HCT116 (cell line): ENCODE measurements at regions not wholly inside any gene's neighbourhood (a gene's known extent, or its start where the extent isn't known, plus 50 kb on each side); places are given as distances from the start of the nearest gene placed in this dataset.

Experiments used
- ATAC-seq: fragments of 200-7000 bp; cut with Tn5 transposase; 2 replicates; pipeline ENCODE4 v1.9.1; 2020; ENCODE audit warnings: mild to moderate bottlenecking, moderate library complexity
- BruUV-seq: library from RNA; stranded (reverse); fragments of 400-500 nt; replicated peaks from 2 replicates; lab custom pipeline; 2021; lab: Mats Ljungman, UMichigan
- CTCF ChIA-PET: fragments of 300-600 bp; sonication (Branson Sonifier 250); formaldehyde crosslinking; loops from one replicate; lab custom pipeline; 2021; ENCODE audit warnings: antibody characterized with exemption; lab: Charles Lee
- POLR2A ChIA-PET: fragments of 300-600, 350-600 bp; sonication (Branson Sonifier 250); formaldehyde crosslinking; loops from one replicate; lab custom pipeline; 2021; ENCODE audit warnings: antibody characterized with exemption; lab: Charles Lee
- RAD21 ChIA-PET, 2 experiments: fragments of 300-600 bp; sonication (Branson Sonifier 250); formaldehyde crosslinking; loops; one replicate each; lab custom pipeline; 2023; ENCODE audit warnings: low total read pairs in 2 of 2; ENCODE audit not compliant: uncharacterized antibody in 2 of 2, unreplicated experiment in 2 of 2, low non-redundant PET in 1 of 2; lab: Charles Lee
- DNase-seq: peaks from one replicate; pipeline ENCODE4 v3.0.0-alpha.2; 2010; ENCODE audit warnings: low read depth, low spot score
- H2AFZ ChIP-seq: fragments of 200-600 bp; shearing (Covaris generic), sonication (generic); 2 replicates; pipeline ENCODE4 v1.6.1; 2017; ENCODE audit warnings: low read depth, mixed run types, mixed read lengths, antibody characterized with exemption, low read length; ENCODE audit not compliant: poor library complexity, severe bottlenecking
- H3K27ac ChIP-seq: 2 replicates; pipeline ENCODE4 v1.5.1; 2012; ENCODE audit warnings: low read depth, low read length
- H3K27me3 ChIP-seq: fragments of 200-600 bp; sonication (generic); 2 replicates; pipeline ENCODE4 v1.6.1; 2016; ENCODE audit warnings: mixed run types, low read length, mixed read lengths; ENCODE audit not compliant: insufficient read depth
- H3K36me3 ChIP-seq, 2 experiments: fragments of 200-500 bp in 1 of 2; fragments of 200-600 bp in 1 of 2; sonication (Bioruptor generic) in 1 of 2; sonication (generic) in 1 of 2; 2 replicates each; pipeline versions ENCODE4 v1.5.1 to v1.6.1; 2014 to 2016; ENCODE audit warnings: low read length in 2 of 2, inconsistent platforms in 1 of 2, mixed read lengths in 1 of 2, mixed run types in 1 of 2; ENCODE audit not compliant: insufficient read depth in 2 of 2, control insufficient read depth in 1 of 2
- H3K4me1 ChIP-seq, 2 experiments: fragments of 200-600 bp in 1 of 2; sonication (generic) in 1 of 2; 2 replicates each; pipeline versions ENCODE4 v1.5.1 to v1.6.1; 2012 to 2017; ENCODE audit warnings: low read length in 2 of 2, inconsistent platforms in 1 of 2, mild to moderate bottlenecking in 1 of 2, mixed read lengths in 1 of 2, mixed run types in 1 of 2, moderate library complexity in 1 of 2; ENCODE audit not compliant: insufficient read depth in 2 of 2, control insufficient read depth in 1 of 2
- H3K4me2 ChIP-seq: fragments of 200-600 bp; sonication (generic); 2 replicates; pipeline ENCODE4 v1.6.1; 2017; ENCODE audit warnings: mixed run types, low read length, mixed read lengths
- H3K4me3 ChIP-seq, 2 experiments: fragments of 200-600 bp in 1 of 2; sonication (generic) in 1 of 2; replicated peaks in 1 of 2; 2 replicates each; pipeline ENCODE4 v1.5.1; 2011 to 2016; ENCODE audit warnings: low read length in 2 of 2, control low read depth in 1 of 2, low read depth in 1 of 2, mild to moderate bottlenecking in 1 of 2, mixed read lengths in 1 of 2, mixed run types in 1 of 2
- H3K79me2 ChIP-seq: fragments of 200-600 bp; sonication (generic); 2 replicates; pipeline ENCODE4 v1.6.1; 2017; ENCODE audit warnings: mild to moderate bottlenecking, mixed run types, low read length, moderate library complexity, mixed read lengths; ENCODE audit not compliant: insufficient read depth
- H3K9ac ChIP-seq: fragments of 200-600 bp; sonication (generic); 2 replicates; pipeline ENCODE4 v1.6.1; 2016; ENCODE audit warnings: low read length, mixed read lengths
- H3K9me2 ChIP-seq: fragments of 200-600 bp; sonication (generic), shearing (Covaris generic); 2 replicates; pipeline ENCODE4 v1.6.1; 2017; ENCODE audit warnings: mixed run types, mild to moderate bottlenecking, moderate library complexity; ENCODE audit not compliant: insufficient read depth
- H3K9me3 ChIP-seq, 2 experiments: fragments of 200-500 bp in 1 of 2; fragments of 200-600 bp in 1 of 2; sonication (Bioruptor generic) in 1 of 2; sonication (generic) in 1 of 2; 2 replicates each; pipeline ENCODE4 v1.6.1; 2014 to 2017; ENCODE audit warnings: low read length in 2 of 2, mixed read lengths in 2 of 2, inconsistent platforms in 1 of 2, low read depth in 1 of 2, mild to moderate bottlenecking in 1 of 2, mixed run types in 1 of 2, moderate library complexity in 1 of 2; ENCODE audit not compliant: control insufficient read depth in 1 of 2, insufficient read depth in 1 of 2
- H4K20me1 ChIP-seq: fragments of 200-600 bp; sonication (generic), shearing (Covaris generic); 2 replicates; pipeline ENCODE4 v1.6.1; 2017; ENCODE audit warnings: mixed run types, mild to moderate bottlenecking, moderate library complexity; ENCODE audit not compliant: insufficient read depth
- ELF1 ChIP-seq: IDR thresholded peaks from 2 replicates; pipeline ENCODE4 v1.6.1; 2012; ENCODE audit warnings: low read depth, borderline replicate concordance
- EZH2 ChIP-seq: fragments of 200-600 bp; sonication (generic); IDR thresholded peaks from 2 replicates; pipeline ENCODE4 v1.6.1; 2017; ENCODE audit warnings: antibody characterized with exemption, mixed run types
- EZH2phosphoT487 ChIP-seq: fragments of 200-600 bp; IDR thresholded peaks from 2 replicates; pipeline ENCODE4 v1.6.1; 2018; ENCODE audit warnings: antibody characterized with exemption, borderline replicate concordance
- FOSL1 ChIP-seq: IDR thresholded peaks from 2 replicates; pipeline ENCODE4 v1.6.1; 2012; ENCODE audit warnings: low read depth
- POLR2A ChIP-seq: IDR thresholded peaks from 2 replicates; pipeline ENCODE4 v1.7.0; 2011; ENCODE audit warnings: borderline replicate concordance; ENCODE audit not compliant: insufficient read depth, insufficient read length; ENCODE audit errors: extremely low read depth
- POLR2AphosphoS5 ChIP-seq: IDR thresholded peaks from 2 replicates; pipeline ENCODE4 v1.6.1; 2011; ENCODE audit warnings: mild to moderate bottlenecking, low read depth, low read length, moderate library complexity
- RAD21 ChIP-seq: IDR thresholded peaks from 2 replicates; pipeline ENCODE4 v1.6.1; 2012; ENCODE audit warnings: low read depth, mild to moderate bottlenecking
- TCF7L2 ChIP-seq: IDR thresholded peaks from 2 replicates; pipeline ENCODE4 v1.7.0; 2011; ENCODE audit warnings: borderline replicate concordance, inconsistent platforms; ENCODE audit not compliant: insufficient read depth, insufficient read length; ENCODE audit errors: extremely low read depth
- ZNF274 ChIP-seq: fragments of 200-500 bp; sonication (Bioruptor generic); IDR thresholded peaks from 2 replicates; pipeline ENCODE4 v1.6.1; 2014; ENCODE audit warnings: mild to moderate bottlenecking, low read depth, low read length, inconsistent platforms
- intact Hi-C: fragments of 100-400 bp; cut with micrococcal nuclease; formaldehyde crosslinking; loops from 2 replicates; pipeline ENCODE4 v1.10.0; 2022
- TF ChIP-seq, protein P1 (sequence below): IDR thresholded peaks from 2 replicates; pipeline ENCODE4 v1.6.1; 2011; ENCODE audit warnings: mild to moderate bottlenecking, low read length, moderate library complexity; ENCODE audit not compliant: insufficient replicate concordance; ENCODE audit errors: extremely low read depth
- TF ChIP-seq, protein P2 (sequence below): IDR thresholded peaks from 2 replicates; pipeline ENCODE4 v1.6.1; 2012

DNA sequence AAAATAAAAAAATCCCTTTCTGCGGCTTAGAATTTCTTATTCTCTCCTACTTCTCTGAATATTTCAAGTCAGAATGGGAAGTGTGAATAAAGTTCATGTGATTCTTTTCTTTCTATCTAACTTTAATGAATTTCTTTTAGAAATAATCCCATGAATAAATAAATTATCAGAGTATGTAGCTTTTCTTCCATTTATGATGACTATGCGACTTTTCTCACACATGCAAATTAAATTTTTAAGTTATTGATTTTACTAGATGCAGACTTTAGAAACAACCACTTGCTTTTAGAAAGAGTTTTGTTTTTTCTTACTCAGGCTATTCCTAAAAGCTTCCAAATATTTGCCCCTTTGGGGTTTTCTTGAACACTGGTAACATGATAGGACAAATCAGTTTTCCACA is 477.7 kb upstream of the AGTR1 start:
- ChIA-PET POLR2A (no interaction called here), CTCF (no interaction called here), RAD21 (no interaction called here)
- no peak overlapping the region for H3K4me3 ChIP-seq
- no peak overlapping the region for H3K4me2 ChIP-seq
- intact Hi-C loops, result loop anchor here (2.0 kb wide), 1 partner anchor 15 kb away; no protein-coding TSS in a partner anchor
- no peaks in the 10 kb centered on the region for H3K79me2 ChIP-seq
- H3K27me3 ChIP-seq, result no peaks in the 10 kb centered on the region
- H2AFZ ChIP-seq, result no peak overlapping the region
- H4K20me1 ChIP-seq, result no peaks in the 10 kb centered on the region
- no peak for DNase-seq
- no peak overlapping the region for H3K9ac ChIP-seq
- no peak overlapping the region for H3K27ac ChIP-seq
- no peaks in the 10 kb centered on the region; the same call in 1 of the 2 replicates for H3K9me2 ChIP-seq
- H3K36me3 ChIP-seq, result no peaks in the 10 kb centered on the region
- no peaks in the 10 kb centered on the region for H3K4me1 ChIP-seq
- no peaks in the 10 kb centered on the region for H3K9me3 ChIP-seq
- TF ChIP-seq ELF1 (no peak), EZH2phosphoT487 (no peak), TCF7L2 (no peak), RAD21 (no peak), POLR2A (no peak), ZNF274 (no peak), EZH2 (no peak), FOSL1 (no peak), POLR2AphosphoS5 (no peak)
- TF ChIP-seq, protein P1, sequence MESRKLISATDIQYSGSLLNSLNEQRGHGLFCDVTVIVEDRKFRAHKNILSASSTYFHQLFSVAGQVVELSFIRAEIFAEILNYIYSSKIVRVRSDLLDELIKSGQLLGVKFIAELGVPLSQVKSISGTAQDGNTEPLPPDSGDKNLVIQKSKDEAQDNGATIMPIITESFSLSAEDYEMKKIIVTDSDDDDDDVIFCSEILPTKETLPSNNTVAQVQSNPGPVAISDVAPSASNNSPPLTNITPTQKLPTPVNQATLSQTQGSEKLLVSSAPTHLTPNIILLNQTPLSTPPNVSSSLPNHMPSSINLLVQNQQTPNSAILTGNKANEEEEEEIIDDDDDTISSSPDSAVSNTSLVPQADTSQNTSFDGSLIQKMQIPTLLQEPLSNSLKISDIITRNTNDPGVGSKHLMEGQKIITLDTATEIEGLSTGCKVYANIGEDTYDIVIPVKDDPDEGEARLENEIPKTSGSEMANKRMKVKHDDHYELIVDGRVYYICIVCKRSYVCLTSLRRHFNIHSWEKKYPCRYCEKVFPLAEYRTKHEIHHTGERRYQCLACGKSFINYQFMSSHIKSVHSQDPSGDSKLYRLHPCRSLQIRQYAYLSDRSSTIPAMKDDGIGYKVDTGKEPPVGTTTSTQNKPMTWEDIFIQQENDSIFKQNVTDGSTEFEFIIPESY, result no peak
- TF ChIP-seq, protein P2, sequence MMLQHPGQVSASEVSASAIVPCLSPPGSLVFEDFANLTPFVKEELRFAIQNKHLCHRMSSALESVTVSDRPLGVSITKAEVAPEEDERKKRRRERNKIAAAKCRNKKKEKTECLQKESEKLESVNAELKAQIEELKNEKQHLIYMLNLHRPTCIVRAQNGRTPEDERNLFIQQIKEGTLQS, result no peak
- ATAC-seq, result no peak
- BruUV-seq, result no TSS peak
